GM19239 (cell line): ENCODE measurements at regions not wholly inside any gene's neighbourhood (a gene's known extent, or its start where the extent isn't known, plus 50 kb on each side); places are given as distances from the start of the nearest gene placed in this dataset.
"Not testable (repeated sequence)": the region's sequence is repeated elsewhere in the genome, so short reads cannot be mapped to it uniquely, and the experiment has no call there.

Source experiments
- DNase-seq: peaks from one replicate; pipeline ENCODE4 v3.0.0; 2011; ENCODE audit warnings: low spot score; ENCODE audit not compliant: insufficient read length
- FAIRE-seq: peaks from 2 replicates; lab custom pipeline; 2011; peaks lifted over from hg19 to GRCh38; lab: Jason Lieb, UNC

- DNase-seq (no peak), FAIRE-seq (no peak)
Measured at GRCh38 chr4:153901220-153901619, 112.3 kb upstream of the SFRP2 start.

- FAIRE-seq (no peak), DNase-seq (no peak)
Measured at GRCh38 chr4:153900426-153900825, 111.5 kb upstream of the SFRP2 start.

GRCh38 chr4:153890761-153891160 is 101.9 kb upstream of the SFRP2 start:
- DNase-seq (no peak), FAIRE-seq (no peak)

GRCh38 chr4:153887217-153887616 is 98.3 kb upstream of the SFRP2 start:
- FAIRE-seq (no peak), DNase-seq (no peak)

GRCh38 chr4:153884325-153884724 is 95.4 kb upstream of the SFRP2 start:
- FAIRE-seq (no peak), DNase-seq (no peak)

- DNase-seq (no peak), FAIRE-seq (no peak)
Measured at GRCh38 chr4:153880983-153881382, 92.1 kb upstream of the SFRP2 start.

- DNase-seq (no peak), FAIRE-seq (no peak)
Measured at GRCh38 chr4:153877898-153878297, 89.0 kb upstream of the SFRP2 start.

GRCh38 chr4:153873741-153874140 is 84.9 kb upstream of the SFRP2 start:
- no peak for DNase-seq
- FAIRE-seq, result no peak

- DNase-seq, FAIRE-seq: not testable (repeated sequence)
Measured at GRCh38 chr4:153866766-153867165, 77.9 kb upstream of the SFRP2 start.

GRCh38 chr4:153852501-153852900 is 63.6 kb upstream of the SFRP2 start:
- no peak for FAIRE-seq
- no peak for DNase-seq

- FAIRE-seq, result no peak
Measured at GRCh38 chr4:153850533-153851280, 61.8 kb upstream of the SFRP2 start.

GRCh38 chr4:153844144-153844543 is 55.3 kb upstream of the SFRP2 start:
- DNase-seq (no peak), FAIRE-seq (no peak)

More at GRCh38 chr4:153850533-153851280, 61.8 kb upstream of the SFRP2 start:
- no peak for DNase-seq
